Stimulated activated CD4-positive, alpha-beta T cell treated with anti-CD3 and anti-CD28 coated beads, Interleukin-12 subunit alpha, Interleukin-12 subunit beta, amount 100 ng/mL, for 48 hours (primary cell): ENCODE measurements at regions not wholly inside any gene's neighbourhood (a gene's known extent, or its start where the extent isn't known, plus 50 kb on each side); places are given as distances from the start of the nearest gene placed in this dataset.

Source experiments
- DNase-seq, 3 donors: peaks; one replicate each; pipeline ENCODE4 v3.0.0-alpha.2; 2020; ENCODE audit warnings: low read depth in 2 of 3, low spot score in 1 of 3

DNA sequence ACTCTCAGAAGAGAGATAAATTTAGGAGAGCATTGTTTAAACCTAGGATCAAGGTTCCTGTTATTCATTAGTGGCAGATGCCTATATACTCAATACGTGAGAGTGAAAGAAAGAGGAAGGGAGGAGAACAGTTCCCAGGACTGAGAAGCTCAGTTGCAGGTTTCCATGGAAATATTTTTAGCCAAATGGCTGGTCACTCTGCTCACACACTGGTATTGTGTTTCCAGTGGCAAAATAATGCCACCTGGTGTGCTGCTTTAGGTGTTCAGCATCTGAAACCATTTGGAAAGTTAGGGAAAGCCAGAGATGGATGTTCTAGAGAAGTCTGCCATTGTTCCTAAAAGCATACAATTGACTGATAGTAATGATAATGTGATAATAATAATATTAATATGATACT is 827.7 kb downstream of the SORCS3 start:
- no peak for DNase-seq

DNA sequence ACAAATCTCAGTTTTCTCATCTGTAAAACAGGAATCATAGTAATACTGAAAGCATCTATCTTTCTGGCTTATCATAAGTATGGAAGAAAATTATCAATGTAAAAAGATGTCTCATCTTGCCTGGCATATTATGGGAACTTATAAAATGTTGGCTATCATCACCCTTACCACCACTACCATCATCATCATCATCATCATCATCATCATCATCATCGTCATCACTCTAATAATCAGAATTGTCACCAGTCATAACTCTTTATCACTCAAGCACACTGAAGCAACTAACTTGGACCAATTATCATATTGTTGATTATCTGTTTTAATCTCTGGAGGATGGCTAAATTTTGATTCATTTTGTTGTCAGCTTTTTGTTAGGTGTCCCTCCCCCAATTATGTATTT is 825.4 kb downstream of the SORCS3 start:
- DNase-seq: no peak

DNA sequence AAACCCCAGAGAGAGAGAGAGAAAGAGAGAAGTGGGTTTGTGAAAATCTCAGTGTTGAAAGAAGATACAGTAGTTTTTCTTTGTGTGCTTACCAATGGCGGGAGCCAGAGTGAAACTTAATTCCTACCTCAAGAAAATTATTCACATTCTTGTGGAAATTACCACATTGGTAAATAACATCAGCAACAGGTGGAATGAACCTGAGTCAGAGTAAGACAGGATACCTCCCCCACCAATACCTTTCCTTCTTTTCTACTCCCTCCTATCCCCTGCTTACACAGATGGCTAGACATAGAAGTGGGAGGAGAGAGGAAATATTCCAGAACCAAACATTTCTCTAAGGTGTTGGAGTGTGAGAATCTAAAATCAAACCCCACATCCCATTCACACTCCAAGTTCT is 793.9 kb downstream of the SORCS3 start:
- DNase-seq: no peak

DNA sequence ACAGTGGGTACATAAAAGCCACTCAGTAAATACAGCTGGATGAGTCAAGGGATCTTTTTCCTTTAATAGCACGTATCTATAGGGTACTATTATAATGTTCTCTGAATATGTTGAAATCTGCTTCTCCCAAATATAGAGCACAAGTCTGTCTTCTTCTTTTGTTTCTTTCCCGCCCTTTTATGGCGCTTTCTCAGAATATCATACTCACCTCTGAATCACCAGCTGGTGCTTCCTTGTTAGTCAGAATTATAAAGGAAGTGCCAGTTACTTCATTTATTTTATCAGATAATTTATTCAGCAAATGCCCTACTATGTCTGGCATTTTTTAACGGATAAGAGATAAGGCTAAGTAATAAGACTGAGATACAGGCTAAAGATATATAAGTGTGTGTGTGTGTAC is 772.9 kb downstream of the SORCS3 start:
- no peak for DNase-seq

DNA sequence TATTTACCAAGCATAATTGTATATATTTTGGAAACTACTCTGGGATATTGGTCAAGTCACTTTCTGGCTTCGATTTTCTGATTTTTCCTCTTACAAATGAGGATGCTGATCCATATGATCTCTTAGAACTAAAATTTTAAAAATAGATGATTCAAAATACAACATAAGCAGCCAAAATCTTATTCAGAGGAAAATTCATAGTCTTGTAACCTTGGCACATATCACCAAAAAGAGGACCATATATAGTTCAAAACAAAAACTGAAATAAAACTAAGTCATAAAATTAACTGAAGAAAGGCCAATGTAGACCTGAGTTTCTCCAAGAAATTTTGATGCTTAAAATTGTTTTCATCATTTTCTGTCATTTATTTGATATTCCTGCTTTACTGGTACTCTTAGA is 768.3 kb downstream of the SORCS3 start:
- DNase-seq: no peak

DNA sequence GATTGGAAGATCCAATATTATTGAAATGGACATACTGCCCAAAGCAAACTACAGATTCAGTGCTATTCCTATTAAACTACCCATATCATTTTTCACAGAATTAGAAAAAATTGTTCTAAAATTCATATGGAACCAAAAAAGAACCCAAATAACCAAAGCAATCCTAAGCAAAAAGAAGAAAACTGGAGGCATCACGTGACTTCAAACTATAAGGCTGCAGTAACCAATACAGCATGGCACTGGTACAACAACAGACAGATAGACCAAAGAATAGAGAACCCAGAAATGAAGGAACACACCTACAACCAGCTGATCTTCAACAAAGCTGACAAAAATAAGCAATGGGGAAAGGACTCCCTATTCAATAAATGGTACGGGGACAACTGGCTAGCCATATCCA is 765.4 kb downstream of the SORCS3 start:
- no peak for DNase-seq

DNA sequence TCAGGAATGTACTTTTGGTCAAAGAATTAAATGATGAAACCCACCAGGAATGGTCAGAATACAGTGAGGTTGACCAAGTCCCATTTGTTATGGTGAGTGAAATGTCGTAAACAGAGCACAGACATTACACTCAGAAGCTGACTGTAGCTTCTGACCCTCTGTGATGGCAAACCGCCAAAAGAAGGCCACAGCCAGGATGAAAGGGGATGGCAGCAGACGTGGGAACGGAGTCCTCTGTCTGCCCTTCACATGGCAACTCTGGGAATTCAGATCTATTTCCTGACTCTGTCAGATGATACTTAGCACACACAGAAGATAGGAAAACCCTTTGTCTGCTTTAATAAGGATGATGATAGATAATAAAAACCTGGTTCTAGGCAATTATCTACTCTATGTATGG is 757.1 kb downstream of the SORCS3 start:
- no peak for DNase-seq

DNA sequence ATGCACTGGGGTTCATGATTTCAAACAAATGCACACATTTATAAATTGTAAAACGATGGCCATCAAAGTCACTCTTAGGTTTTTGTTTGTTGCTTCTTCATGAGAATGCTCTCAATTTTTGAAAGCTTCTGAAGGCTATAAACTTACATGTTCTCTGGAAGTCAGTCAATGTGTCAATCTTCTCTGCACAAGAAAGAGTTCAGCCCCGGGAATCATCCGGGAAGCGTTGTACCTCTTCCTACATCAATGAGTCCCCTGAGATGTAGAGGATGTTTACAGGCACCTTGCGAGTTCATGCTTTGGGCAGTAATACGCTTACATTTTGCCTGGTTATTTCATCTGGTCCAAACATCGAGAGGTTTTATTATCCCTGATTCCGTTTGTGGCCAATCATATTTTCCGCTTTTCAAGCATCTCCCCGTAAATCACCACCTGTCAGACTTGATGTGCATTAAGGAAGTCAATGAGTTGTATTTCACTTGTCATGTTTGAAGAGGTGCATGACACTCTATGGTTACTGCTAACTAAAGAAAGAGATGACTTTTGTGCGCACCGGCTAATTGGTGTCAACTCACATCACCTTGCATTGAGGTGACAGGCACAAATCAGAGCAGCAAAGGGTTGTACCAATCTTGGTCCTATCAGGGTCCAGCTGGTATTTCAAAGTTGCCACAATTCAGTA is 750.7 kb downstream of the SORCS3 start:
- DNase-seq: no peak

DNA sequence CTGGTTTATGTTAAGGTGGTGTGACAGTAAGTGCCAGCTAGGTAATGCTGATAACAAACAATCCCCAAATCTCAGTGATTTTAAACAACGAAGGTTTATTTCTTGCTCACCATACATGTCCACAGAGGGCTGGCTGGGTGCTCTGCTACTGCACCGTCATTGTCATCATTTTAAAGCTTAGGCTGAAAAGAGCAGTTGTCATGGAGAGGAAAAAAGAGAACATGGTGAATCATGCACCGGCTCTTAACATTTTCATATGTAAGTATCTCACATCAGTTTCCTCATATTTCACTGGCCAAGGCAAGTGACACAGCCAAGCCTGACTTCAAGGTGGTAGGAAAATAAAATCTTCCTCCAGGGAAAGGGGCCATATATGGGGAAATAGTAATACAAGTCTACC is 746.9 kb downstream of the SORCS3 start:
- DNase-seq: no peak

DNA sequence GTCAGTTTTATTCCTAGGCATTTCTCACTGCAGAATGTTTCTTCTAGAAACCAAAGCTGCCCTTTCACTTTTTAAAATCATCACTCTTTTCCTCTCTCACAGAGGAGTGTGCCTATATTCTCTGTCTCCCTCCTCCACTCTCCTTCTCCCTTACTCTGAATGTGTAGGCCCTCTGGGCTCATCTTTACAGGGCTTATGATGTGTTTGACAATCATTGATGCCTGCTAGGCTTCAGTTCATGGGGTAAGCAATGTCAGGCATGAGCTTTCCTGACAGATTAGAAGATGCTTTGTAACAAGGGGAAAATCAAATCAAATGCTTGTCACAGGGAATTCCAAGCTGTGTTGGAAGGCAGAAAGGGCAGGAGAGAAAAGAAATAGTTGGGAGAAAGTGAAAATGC is 742.9 kb downstream of the SORCS3 start:
- no peak for DNase-seq

DNA sequence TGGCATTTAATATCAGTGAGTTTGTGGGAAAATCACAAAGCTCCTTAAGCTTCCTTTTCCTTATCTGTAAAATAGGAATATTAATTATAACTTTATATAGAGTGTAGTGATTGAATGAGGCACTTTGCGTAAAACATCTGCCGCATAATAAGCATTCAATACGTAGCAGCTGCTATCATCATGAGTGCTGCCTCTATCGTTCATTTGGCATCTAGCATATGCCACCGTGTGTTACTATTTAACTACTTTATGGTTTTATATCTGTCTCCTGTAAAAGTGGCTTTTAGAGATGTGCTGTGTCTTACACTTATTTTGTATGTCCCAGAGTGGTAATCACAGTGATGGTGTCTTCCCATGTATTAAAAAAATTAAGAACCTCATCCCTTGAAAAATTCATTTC is 729.6 kb downstream of the SORCS3 start:
- DNase-seq: no peak

DNA sequence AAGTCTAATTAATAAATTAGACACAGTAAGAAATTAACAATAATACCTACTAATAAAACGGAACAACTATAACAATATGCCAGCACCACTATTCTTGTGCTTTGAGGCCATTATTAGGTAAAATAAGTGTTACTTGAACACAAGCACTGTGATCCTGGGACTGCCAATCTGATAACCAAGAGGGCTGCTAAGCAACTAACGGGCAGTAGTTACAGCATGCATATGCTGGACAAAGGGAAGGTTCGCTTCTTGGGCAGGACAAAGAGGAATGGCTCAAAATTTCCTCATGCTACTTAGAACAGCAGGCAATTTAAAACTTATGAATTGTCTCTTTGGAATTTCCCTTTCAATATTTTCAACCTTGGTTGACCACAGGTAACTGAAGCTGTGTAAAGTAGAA is 718.6 kb downstream of the SORCS3 start:
- no peak for DNase-seq

DNA sequence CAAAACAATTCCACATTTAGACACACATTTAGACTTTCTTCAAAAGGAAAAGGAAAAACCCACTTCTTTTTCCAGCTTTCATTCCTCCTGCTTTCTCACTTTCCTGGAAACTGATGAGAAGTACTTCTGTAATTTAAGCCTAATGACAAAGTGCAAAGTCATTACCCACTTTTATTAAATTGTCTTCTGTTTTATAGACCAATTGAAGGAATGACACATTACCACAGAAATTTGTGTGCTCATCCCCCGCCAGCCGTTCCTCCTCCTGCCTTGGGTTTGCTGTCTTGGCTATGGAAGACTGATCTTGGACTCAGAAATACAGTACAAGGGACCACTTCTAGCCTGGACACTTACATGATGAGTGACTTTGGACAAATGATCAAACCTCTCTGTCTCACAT is 717.8 kb downstream of the SORCS3 start:
- no peak for DNase-seq

DNA sequence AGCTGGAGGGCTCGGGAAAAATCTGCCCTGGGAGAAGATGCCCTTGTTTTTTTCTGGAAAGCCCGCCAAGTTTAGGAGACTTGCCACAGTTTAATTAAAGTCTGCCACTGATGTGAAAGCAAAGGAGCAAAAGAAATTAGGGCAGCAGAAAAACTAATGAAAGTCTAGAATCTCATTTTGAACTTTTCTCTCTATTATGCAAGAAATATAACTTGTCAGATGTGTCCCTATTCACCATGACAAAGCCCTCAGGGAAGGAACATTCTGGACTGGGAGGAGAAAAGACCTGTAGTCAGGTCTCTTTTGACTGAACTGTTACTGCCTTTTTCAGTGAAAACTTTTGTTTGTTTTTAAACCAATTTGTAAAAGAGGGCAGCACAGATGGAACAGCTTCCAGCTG is 715.5 kb downstream of the SORCS3 start:
- no peak for DNase-seq

DNA sequence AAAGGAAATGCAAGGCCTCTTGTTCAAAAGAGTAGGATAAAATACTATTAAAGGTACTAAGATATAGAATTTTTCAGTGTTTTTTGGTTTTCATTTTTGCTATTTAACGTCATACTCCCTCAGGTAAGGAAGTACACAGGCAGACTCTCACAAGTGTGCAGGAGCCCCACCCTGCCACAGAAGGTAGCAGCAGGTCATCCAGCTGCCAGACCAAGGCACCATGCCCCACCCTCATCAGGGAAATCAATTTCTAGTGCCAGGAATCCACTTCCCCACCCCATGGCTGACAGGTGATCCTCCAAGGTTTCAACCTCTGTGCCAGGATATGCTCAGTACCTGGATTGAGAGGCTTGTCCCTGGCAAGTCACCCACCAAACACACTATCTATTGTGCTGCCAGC is 712.9 kb downstream of the SORCS3 start:
- DNase-seq: no peak

DNA sequence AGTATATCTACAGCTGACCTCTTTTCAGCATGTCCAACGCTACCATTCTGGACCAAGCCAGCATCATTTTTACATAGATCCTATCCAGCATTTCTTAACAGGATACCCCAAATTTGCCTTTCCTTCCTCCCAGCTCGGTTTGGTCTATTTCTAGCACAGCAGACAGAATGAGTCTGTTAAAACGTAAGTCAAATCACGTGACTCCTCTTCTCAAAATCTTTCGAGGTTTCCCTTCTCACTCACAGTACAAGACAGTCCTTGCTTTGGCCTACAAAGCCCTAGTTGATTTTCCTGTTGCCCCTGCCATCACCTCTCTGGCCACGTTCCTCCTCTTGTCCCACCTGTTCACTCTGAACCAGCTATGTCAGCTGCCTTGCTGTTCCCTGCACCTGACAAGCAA is 711.7 kb downstream of the SORCS3 start:
- DNase-seq: no peak

DNA sequence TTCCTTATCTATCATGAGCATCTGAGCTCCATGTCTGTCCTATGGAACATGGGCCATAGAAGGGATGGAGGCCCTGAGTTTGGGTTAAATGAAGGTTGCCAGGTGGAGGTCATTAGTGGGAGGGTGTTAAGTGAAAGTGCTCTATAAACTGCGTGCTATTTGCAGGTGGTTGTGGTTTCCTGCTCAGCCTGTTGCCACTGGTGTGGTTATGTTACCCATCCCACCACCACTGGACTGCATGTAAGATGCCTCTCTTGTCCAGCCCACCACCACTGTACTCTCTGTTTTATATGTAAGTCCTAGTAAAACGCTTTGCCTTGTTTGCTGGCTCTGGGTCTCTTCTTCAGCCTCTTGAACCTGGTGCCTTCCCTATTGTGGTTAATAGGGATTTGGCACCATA is 711.2 kb downstream of the SORCS3 start:
- DNase-seq: no peak

DNA sequence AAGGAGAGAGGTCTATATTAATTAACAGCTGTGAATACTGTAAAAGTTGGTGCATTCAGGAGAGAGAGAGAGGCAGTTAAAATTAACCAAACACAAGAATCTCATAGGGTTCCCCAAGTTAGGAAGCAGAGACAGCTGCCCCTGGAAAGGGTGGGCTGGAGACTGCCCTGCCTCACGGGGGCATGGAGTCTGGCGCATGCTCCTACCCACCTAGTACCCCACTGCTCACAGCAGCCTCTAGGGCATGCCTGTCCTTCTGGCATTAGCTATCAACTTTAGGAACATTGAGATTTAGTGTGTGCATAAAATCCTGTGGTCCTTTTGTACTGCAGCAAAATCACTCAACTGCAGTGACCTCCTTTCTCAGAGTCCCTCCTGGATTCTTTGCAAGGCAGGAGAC is 710.1 kb downstream of the SORCS3 start:
- DNase-seq: no peak

DNA sequence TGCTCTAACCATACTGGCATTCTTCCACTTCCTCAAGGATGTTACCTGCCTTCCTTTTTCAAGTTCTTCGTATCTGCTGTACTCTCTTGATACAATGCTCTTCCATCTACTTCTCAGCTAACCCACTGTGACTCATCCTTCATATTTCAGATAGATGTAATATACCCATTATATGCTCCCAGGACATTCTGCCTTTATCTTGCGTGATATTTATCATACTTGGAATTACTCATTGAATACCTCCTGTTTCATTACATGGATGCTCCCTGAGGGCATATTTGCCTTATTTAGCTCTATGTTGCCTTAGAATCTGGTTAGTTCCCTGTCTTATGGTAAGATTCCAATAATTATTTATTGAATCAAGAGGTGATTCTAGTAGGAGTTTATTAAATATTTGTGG is 706.4 kb downstream of the SORCS3 start:
- no peak for DNase-seq

DNA sequence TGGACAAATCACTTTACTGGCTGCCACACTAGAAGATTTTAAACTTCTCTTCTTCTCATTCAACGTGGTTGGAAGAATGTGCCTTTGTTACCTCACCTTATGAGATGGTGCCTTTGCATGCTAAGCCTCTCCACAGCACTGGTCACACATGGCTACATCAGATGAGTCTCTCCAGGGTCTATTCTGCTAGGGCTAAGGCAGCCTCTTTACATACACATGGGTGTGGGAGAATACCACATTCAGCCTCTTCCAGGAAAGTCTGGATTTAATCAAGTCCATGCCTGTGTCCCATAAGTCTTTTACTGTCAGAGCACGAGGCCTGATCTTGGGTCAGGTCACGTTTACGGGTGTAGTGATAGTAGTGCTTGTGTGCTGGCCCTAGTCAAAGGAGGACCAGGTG is 701.5 kb downstream of the SORCS3 start:
- DNase-seq: no peak

DNA sequence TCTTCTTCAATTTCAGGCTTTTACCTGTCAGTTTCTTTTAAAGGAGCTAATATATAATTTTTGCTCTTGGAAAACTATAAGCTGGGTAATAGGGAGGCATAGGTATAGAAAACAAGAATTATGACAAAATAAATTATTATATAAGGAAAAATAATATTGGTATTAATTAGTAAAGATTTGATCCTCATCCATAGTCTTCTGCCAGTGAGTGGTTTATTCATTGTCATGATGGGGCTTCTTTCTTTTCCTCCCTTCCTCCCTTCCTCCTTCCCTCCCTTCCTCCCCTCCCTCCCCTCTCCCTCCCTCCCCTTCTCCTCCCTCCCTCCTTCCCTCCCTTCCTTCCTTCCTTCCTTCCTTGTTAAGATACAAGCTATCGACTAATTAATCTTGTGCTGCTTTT is 698.6 kb downstream of the SORCS3 start:
- no peak for DNase-seq

DNA sequence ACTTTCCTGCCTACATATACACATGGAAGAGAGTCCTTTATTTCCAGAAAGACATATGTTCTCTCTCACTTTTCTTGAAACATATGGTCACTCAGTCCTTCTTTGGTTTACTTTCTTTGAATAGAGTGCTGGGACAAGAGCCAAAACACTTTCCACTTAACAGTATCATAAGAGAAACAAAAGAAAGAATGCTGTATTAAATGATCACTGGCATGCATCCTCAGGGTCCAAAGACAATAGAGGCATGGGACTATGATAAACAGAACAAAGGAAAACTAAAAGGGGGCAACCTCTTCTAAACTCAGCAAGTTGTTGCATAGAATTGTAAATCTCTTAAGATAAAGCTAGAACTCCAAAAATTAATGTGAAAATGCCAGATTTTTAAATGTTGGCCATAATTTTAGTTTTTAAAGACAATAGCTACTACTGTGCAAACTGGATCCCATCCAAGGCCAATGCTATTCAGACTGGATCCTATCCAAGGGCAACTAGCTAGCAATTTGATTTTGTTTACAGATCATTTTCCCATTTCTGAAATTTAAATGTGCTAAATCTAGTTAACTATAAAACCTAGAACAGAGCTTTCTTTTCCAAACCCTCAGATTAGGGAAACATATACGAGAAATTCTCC is 687.5 kb downstream of the SORCS3 start:
- no peak for DNase-seq
